GM23338 (cell line): ENCODE measurements at regions not wholly inside any gene's neighbourhood (a gene's known extent, or its start where the extent isn't known, plus 50 kb on each side); places are given as distances from the start of the nearest gene placed in this dataset.
"Not testable (repeated sequence)": the region's sequence is repeated elsewhere in the genome, so short reads cannot be mapped to it uniquely, and the experiment has no call there.

Source experiments
- ATAC-seq: fragments of 200-7000 bp; cut with Tn5 transposase; 3 replicates; pipeline ENCODE4 v1.9.1; 2020
- DNase-seq: peaks from one replicate; pipeline ENCODE4 v3.0.0-alpha.2; 2015; ENCODE audit warnings: low spot score
- H2AFZ ChIP-seq: fragments of 200-600 bp; sonication (generic); 2 replicates; pipeline ENCODE4 v1.8.0; 2016; ENCODE audit warnings: antibody characterized with exemption, mild to moderate bottlenecking, moderate library complexity
- H3F3A ChIP-seq: fragments of 200-600 bp; sonication (generic); replicated peaks from 2 replicates; pipeline ENCODE4 v1.8.0; 2017; ENCODE audit warnings: antibody characterized with exemption, mixed run types, low read depth
- H3K27ac ChIP-seq: fragments of 200-600 bp; sonication (generic); 2 replicates; pipeline ENCODE4 v1.6.1; 2016; ENCODE audit warnings: low read depth
- H3K27me3 ChIP-seq: fragments of 200-600 bp; sonication (generic); 2 replicates; pipeline ENCODE4 v1.8.0; 2016; ENCODE audit warnings: mild to moderate bottlenecking, mixed run types, moderate library complexity; ENCODE audit not compliant: insufficient read depth
- H3K36me3 ChIP-seq: fragments of 200-600 bp; sonication (generic); 2 replicates; pipeline ENCODE4 v1.8.0; 2016; ENCODE audit warnings: mild to moderate bottlenecking; ENCODE audit not compliant: insufficient read depth
- H3K4me1 ChIP-seq: fragments of 200-600 bp; sonication (generic); 2 replicates; pipeline ENCODE4 v1.8.0; 2016; ENCODE audit warnings: mild to moderate bottlenecking, moderate library complexity; ENCODE audit not compliant: insufficient read depth
- H3K4me2 ChIP-seq: fragments of 200-600 bp; sonication (generic); 2 replicates; pipeline ENCODE4 v1.7.1; 2017; ENCODE audit warnings: mixed run types
- H3K4me3 ChIP-seq: fragments of 200-600 bp; sonication (generic); 2 replicates; pipeline ENCODE4 v1.6.1; 2016; ENCODE audit warnings: mixed run types
- H3K79me2 ChIP-seq: fragments of 200-600 bp; sonication (generic); replicated peaks from 2 replicates; pipeline ENCODE4 v1.8.0; 2017; ENCODE audit warnings: mild to moderate bottlenecking; ENCODE audit not compliant: insufficient read depth
- H3K9me2 ChIP-seq: fragments of 200-600 bp; sonication (generic); 2 replicates; pipeline ENCODE4 v1.8.0; 2017; ENCODE audit not compliant: insufficient read depth
- H4K20me1 ChIP-seq: fragments of 200-600 bp; sonication (generic); replicated peaks from 2 replicates; pipeline ENCODE4 v1.8.0; 2017; ENCODE audit warnings: mild to moderate bottlenecking; ENCODE audit not compliant: insufficient read depth
- H3K27ac Mint-ChIP-seq: 2 replicates; pipeline ENCODE4 v1.8.0; 2020; ENCODE audit warnings: inconsistent platforms, mild to moderate bottlenecking, moderate library complexity, mixed read lengths
- H3K27me3 Mint-ChIP-seq: 3 replicates; pipeline ENCODE4 v1.8.0; 2022; ENCODE audit warnings: low read depth, mild to moderate bottlenecking, moderate library complexity, mixed read lengths, inconsistent platforms; ENCODE audit not compliant: insufficient read depth, poor library complexity
- H3K36me3 Mint-ChIP-seq: 3 replicates; pipeline ENCODE4 v1.8.0; 2021; ENCODE audit warnings: low read depth, mild to moderate bottlenecking, inconsistent platforms, moderate library complexity, mixed read lengths
- H3K4me1 Mint-ChIP-seq: 3 replicates; pipeline ENCODE4 v1.8.0; 2020; ENCODE audit warnings: mild to moderate bottlenecking, inconsistent platforms, mixed read lengths
- H3K4me3 Mint-ChIP-seq: 3 replicates; pipeline ENCODE4 v1.8.0; 2021; ENCODE audit warnings: moderate library complexity, mild to moderate bottlenecking, inconsistent platforms, mixed read lengths
- H3K9me3 Mint-ChIP-seq: 3 replicates; pipeline ENCODE4 v1.8.0; 2020; ENCODE audit warnings: moderate library complexity, mild to moderate bottlenecking, inconsistent platforms, mixed read lengths
- CTCF ChIP-seq, 2 experiments: fragments of 200-600 bp in 1 of 2; sonication (generic) in 1 of 2; conservative IDR thresholded peaks; 2 replicates each; pipeline versions ENCODE4 v1.5.1 to v1.6.1; 2016 to 2017; ENCODE audit warnings: antibody characterized with exemption in 2 of 2, low read depth in 2 of 2, mild to moderate bottlenecking in 2 of 2, moderate library complexity in 1 of 2
- EZH2phosphoT487 ChIP-seq: fragments of 200-600 bp; sonication (generic); IDR thresholded peaks from one replicate; pipeline ENCODE4 v1.8.1; 2018; ENCODE audit warnings: antibody characterized with exemption; ENCODE audit not compliant: unreplicated experiment
- JUNB ChIP-seq: IDR thresholded peaks from one replicate; pipeline ENCODE4 v1.6.1; 2016; ENCODE audit warnings: antibody characterized with exemption; ENCODE audit not compliant: unreplicated experiment
- POLR2AphosphoS5 ChIP-seq: IDR thresholded peaks from 2 replicates; pipeline ENCODE4 v1.6.1; 2016; ENCODE audit warnings: antibody characterized with exemption, low read depth
- STAT1 ChIP-seq: IDR thresholded peaks from one replicate; pipeline ENCODE4 v1.6.1; 2016; ENCODE audit warnings: antibody characterized with exemption; ENCODE audit not compliant: unreplicated experiment
- ZNF114 ChIP-seq: fragments of 250-450 bp; sonication (Bioruptor Pico); IDR thresholded peaks from 2 replicates; pipeline ENCODE4 v1.5.0; 2020; ENCODE audit warnings: mild to moderate bottlenecking, moderate library complexity
- ZNF331 ChIP-seq: fragments of 250-450 bp; sonication (Bioruptor Pico); IDR thresholded peaks from 2 replicates; pipeline ENCODE4 v1.5.0; 2020; ENCODE audit warnings: low read depth, mild to moderate bottlenecking, moderate library complexity
- ZNF462 ChIP-seq: fragments of 250-450 bp; sonication (Bioruptor Pico); IDR thresholded peaks from 2 replicates; pipeline ENCODE4 v1.5.0; 2020; ENCODE audit warnings: mild to moderate bottlenecking, moderate library complexity

- no peak for TF ChIP-seq CTCF (conservative IDR thresholded peaks at IDR 0.05; ENCODE audit: low read depth in 2 of 2)
- no peak for TF ChIP-seq JUNB
- no peak for TF ChIP-seq STAT1
- no peak for TF ChIP-seq ZNF331
Measured at GRCh38 chr4:123603165-123603564, 206.6 kb downstream of the SPRY1 start (continued).

GRCh38 chr4:123605797-123606196, 209.2 kb downstream of the SPRY1 start:
- not testable (repeated sequence) for ATAC-seq, H3K4me1 Mint-ChIP-seq

GRCh38 chr4:123606336-123606735, 209.7 kb downstream of the SPRY1 start:
- Histone ChIP-seq H3K4me3 (no peak overlapping the region), H3K4me1 (no peaks in the 10 kb centered on the region), H3K27ac (no peak overlapping the region), H2AFZ (no peak overlapping the region), H3K9me2 (peaks cover 10% of the 10 kb centered on the region), H3K27me3 (no peaks in the 10 kb centered on the region), H3K4me2 (no peak overlapping the region), H3F3A (no peaks in the 10 kb centered on the region), H4K20me1 (no peaks in the 10 kb centered on the region), H3K79me2 (no peaks in the 10 kb centered on the region), H3K36me3 (no peaks in the 10 kb centered on the region)
- Mint-ChIP-seq H3K9me3 (no peaks in the 10 kb centered on the region; the same call in 2 of the 3 replicates), H3K4me1 (peaks cover 2% of the 10 kb centered on the region; the same call in 2 of the 3 replicates), H3K27ac (no peak overlapping the region), H3K27me3 (peaks cover 5% of the 10 kb centered on the region), H3K4me3 (no peak overlapping the region), H3K36me3 (no peaks in the 10 kb centered on the region)
- no peak for TF ChIP-seq ZNF114
- no peak for TF ChIP-seq POLR2AphosphoS5
- no peak for TF ChIP-seq EZH2phosphoT487
- DNase-seq (no peak), ATAC-seq (no peak)

More at GRCh38 chr4:123605797-123606196, 209.2 kb downstream of the SPRY1 start:
- H4K20me1 ChIP-seq, H3K27me3 Mint-ChIP-seq, H3K36me3 ChIP-seq, H3K27ac Mint-ChIP-seq, H3K4me2 ChIP-seq, H3K27ac ChIP-seq, H3K79me2 ChIP-seq, DNase-seq, H3K36me3 Mint-ChIP-seq, H3K9me3 Mint-ChIP-seq, H3F3A ChIP-seq, H2AFZ ChIP-seq, H3K27me3 ChIP-seq, H3K4me3 Mint-ChIP-seq, H3K4me1 ChIP-seq, H3K4me3 ChIP-seq: not testable (repeated sequence)
- peaks cover 10% of the 10 kb centered on the region for H3K9me2 ChIP-seq

- Histone ChIP-seq H3K4me3 (no peak overlapping the region), H3F3A (no peaks in the 10 kb centered on the region), H3K9me2 (peaks cover 10% of the 10 kb centered on the region), H3K27ac (no peak overlapping the region), H3K4me2 (no peak overlapping the region), H3K36me3 (no peaks in the 10 kb centered on the region), H4K20me1 (no peaks in the 10 kb centered on the region), H2AFZ (0 out of 2 replicates have a peak overlapping the region, but pooled peaks have one; percentile 66), H3K79me2 (no peaks in the 10 kb centered on the region), H3K4me1 (no peaks in the 10 kb centered on the region), H3K27me3 (no peaks in the 10 kb centered on the region)
- peaks cover 4% of the 10 kb centered on the region for H3K27me3 Mint-ChIP-seq
- ATAC-seq, result no peak
- no peaks in the 10 kb centered on the region for H3K36me3 Mint-ChIP-seq
- no peaks in the 10 kb centered on the region for H3K4me1 Mint-ChIP-seq
- H3K27ac Mint-ChIP-seq, result no peak overlapping the region
- H3K4me3 Mint-ChIP-seq, result no peak overlapping the region
- no peak for DNase-seq
- H3K9me3 Mint-ChIP-seq, result no peaks in the 10 kb centered on the region; the same call in 2 of the 3 replicates
- TF ChIP-seq ZNF462, result no peak
Measured at GRCh38 chr4:123606946-123607542, 210.4 kb downstream of the SPRY1 start.
